H9 (cell line): ENCODE measurements at regions not wholly inside any gene's neighbourhood (a gene's known extent, or its start where the extent isn't known, plus 50 kb on each side); places are given as distances from the start of the nearest gene placed in this dataset.

Experiments used
- DNase-seq: peaks from one replicate; pipeline ENCODE4 v3.0.0-alpha.2; 2017
- H2AFZ ChIP-seq: one replicate; pipeline ENCODE4 v1.6.1; 2013; ENCODE audit warnings: mild to moderate bottlenecking, low read length, control low read depth, moderate library complexity
- H2AK5ac ChIP-seq: 2 replicates; pipeline ENCODE4 v1.6.1; 2013; ENCODE audit warnings: low read length, control low read depth, mixed read lengths; ENCODE audit not compliant: insufficient read length
- H2BK120ac ChIP-seq: one replicate; pipeline ENCODE4 v1.6.1; 2013; ENCODE audit warnings: low read depth, mild to moderate bottlenecking, low read length, control low read depth, inconsistent platforms; ENCODE audit not compliant: poor library complexity, severe bottlenecking
- H2BK12ac ChIP-seq: 2 replicates; pipeline ENCODE4 v1.6.1; 2013; ENCODE audit warnings: low read length, control low read depth, mixed read lengths, low read depth; ENCODE audit not compliant: insufficient read length
- H2BK15ac ChIP-seq: 2 replicates; pipeline ENCODE4 v1.6.1; 2013; ENCODE audit warnings: low read depth, low read length, control low read depth
- H2BK20ac ChIP-seq: one replicate; pipeline ENCODE4 v1.6.1; 2013; ENCODE audit warnings: low read depth, mild to moderate bottlenecking, low read length, control low read depth, inconsistent platforms; ENCODE audit not compliant: poor library complexity, severe bottlenecking
- H2BK5ac ChIP-seq: 2 replicates; pipeline ENCODE4 v1.6.1; 2013; ENCODE audit warnings: low read length, control low read depth, mixed read lengths; ENCODE audit not compliant: insufficient read length
- H3K14ac ChIP-seq: 2 replicates; pipeline ENCODE4 v1.6.1; 2013; ENCODE audit warnings: low read length, control low read depth; ENCODE audit not compliant: insufficient read depth
- H3K18ac ChIP-seq: 2 replicates; pipeline ENCODE4 v1.6.1; 2013; ENCODE audit warnings: low read depth, mild to moderate bottlenecking, mixed read lengths, low read length, control low read depth; ENCODE audit not compliant: insufficient read length
- H3K23ac ChIP-seq: 2 replicates; pipeline ENCODE4 v1.6.1; 2013; ENCODE audit warnings: low read length, control low read depth, mixed read lengths, low read depth; ENCODE audit not compliant: insufficient read length
- H3K23me2 ChIP-seq: 2 replicates; pipeline ENCODE4 v1.6.1; 2013; ENCODE audit warnings: low read depth, mild to moderate bottlenecking, mixed read lengths, low read length, control low read depth; ENCODE audit not compliant: insufficient read length, poor library complexity, severe bottlenecking
- H3K27ac ChIP-seq: 2 replicates; pipeline ENCODE4 v1.5.1; 2013; ENCODE audit warnings: low read length, control low read depth, mixed read lengths, low read depth; ENCODE audit not compliant: insufficient read length
- H3K27me3 ChIP-seq: 2 replicates; pipeline ENCODE4 v1.6.1; 2013; ENCODE audit warnings: low read length, control low read depth, inconsistent platforms; ENCODE audit not compliant: insufficient read depth
- H3K4ac ChIP-seq: 2 replicates; pipeline ENCODE4 v1.6.1; 2013; ENCODE audit warnings: low read depth, mild to moderate bottlenecking, control low read depth, inconsistent platforms, low read length, moderate library complexity
- H3K4me1 ChIP-seq: 2 replicates; pipeline ENCODE4 v1.6.1; 2013; ENCODE audit warnings: low read length, control low read depth, inconsistent platforms; ENCODE audit not compliant: insufficient read depth
- H3K4me2 ChIP-seq: 2 replicates; pipeline ENCODE4 v1.6.1; 2013; ENCODE audit warnings: low read length, control low read depth, mixed read lengths; ENCODE audit not compliant: insufficient read length, insufficient read depth
- H3K56ac ChIP-seq: 2 replicates; pipeline ENCODE4 v1.6.1; 2013; ENCODE audit warnings: low read depth, mild to moderate bottlenecking, mixed read lengths, low read length, control low read depth; ENCODE audit not compliant: insufficient read length
- H3K79me1 ChIP-seq: 2 replicates; pipeline ENCODE4 v1.6.1; 2013; ENCODE audit warnings: low read depth, mild to moderate bottlenecking, moderate library complexity, low read length, control low read depth, inconsistent platforms; ENCODE audit not compliant: insufficient read depth, poor library complexity, severe bottlenecking
- H3K79me2 ChIP-seq: 2 replicates; pipeline ENCODE4 v1.6.1; 2013; ENCODE audit warnings: low read length, control low read depth, inconsistent platforms; ENCODE audit not compliant: insufficient read depth
- H3K9ac ChIP-seq: 2 replicates; pipeline ENCODE4 v1.6.1; 2013; ENCODE audit warnings: low read length, control low read depth, mixed read lengths; ENCODE audit not compliant: insufficient read length; ENCODE audit errors: extremely low read depth
- H3K9me3 ChIP-seq: one replicate; pipeline ENCODE4 v1.6.1; 2013; ENCODE audit warnings: low read depth, low read length, inconsistent platforms; ENCODE audit not compliant: control insufficient read depth
- H3T11ph ChIP-seq: one replicate; pipeline ENCODE4 v1.6.1; 2013; ENCODE audit warnings: mild to moderate bottlenecking, low read length, control low read depth, inconsistent platforms
- H4K20me1 ChIP-seq: one replicate; pipeline ENCODE4 v1.6.1; 2013; ENCODE audit not compliant: control insufficient read depth, insufficient read length, insufficient read depth
- H4K5ac ChIP-seq: 2 replicates; pipeline ENCODE4 v1.6.1; 2013; ENCODE audit warnings: low read depth, mild to moderate bottlenecking, mixed read lengths, low read length, control low read depth; ENCODE audit not compliant: insufficient read length
- H4K8ac ChIP-seq: replicated peaks from 2 replicates; pipeline ENCODE4 v1.6.1; 2013; ENCODE audit warnings: low read length, control low read depth, mixed read lengths, low read depth; ENCODE audit not compliant: insufficient read length
- H4K91ac ChIP-seq: 2 replicates; pipeline ENCODE4 v1.6.1; 2013; ENCODE audit warnings: low read depth, mild to moderate bottlenecking, moderate library complexity, mixed read lengths, low read length, control low read depth; ENCODE audit not compliant: insufficient read length
- H3K27ac Mint-ChIP-seq, 3 experiments: 2 replicates in 2 of 3; 3 replicates in 1 of 3; pipeline ENCODE4 v1.8.0; 2020 to 2021; ENCODE audit warnings: mixed read lengths in 3 of 3, mild to moderate bottlenecking in 1 of 3, moderate library complexity in 1 of 3
- H3K27me3 Mint-ChIP-seq: 2 replicates; pipeline ENCODE4 v1.8.0; 2021; ENCODE audit warnings: low read depth, mild to moderate bottlenecking, moderate library complexity, mixed read lengths
- H3K36me3 Mint-ChIP-seq, 3 experiments: 2 replicates in 2 of 3; 3 replicates in 1 of 3; pipeline ENCODE4 v1.8.0; 2020 to 2021; ENCODE audit warnings: low read depth in 3 of 3, mixed read lengths in 3 of 3; ENCODE audit not compliant: insufficient read depth in 1 of 3
- H3K4me1 Mint-ChIP-seq, 2 experiments: 2 replicates each; pipeline ENCODE4 v1.8.0; 2020; ENCODE audit warnings: mixed read lengths in 2 of 2
- H3K4me3 Mint-ChIP-seq, 2 experiments: 2 replicates in 1 of 2; 3 replicates in 1 of 2; pipeline ENCODE4 v1.8.0; 2020 to 2021; ENCODE audit warnings: mild to moderate bottlenecking in 2 of 2, mixed read lengths in 2 of 2, moderate library complexity in 1 of 2
- H3K9me3 Mint-ChIP-seq, 2 experiments: 2 replicates in 1 of 2; 3 replicates in 1 of 2; pipeline ENCODE4 v1.8.0; 2020; ENCODE audit warnings: mild to moderate bottlenecking in 2 of 2, mixed read lengths in 2 of 2, moderate library complexity in 1 of 2
- CTCF ChIP-seq: fragments of 200-600 bp; sonication (generic); conservative IDR thresholded peaks from 3 replicates; pipeline ENCODE4 v1.8.0; 2021; ENCODE audit warnings: antibody characterized with exemption, mild to moderate bottlenecking
- WGBS: extraction: QIAGEN DNeasy Blood & Tissue Kit; methylation state at CpG from one replicate; pipeline ENCODE4 v1.1.7; 2013; ENCODE audit warnings: missing lambda C conversion rate, low lambda C conversion rate, mixed read lengths; ENCODE audit not compliant: insufficient read length; ENCODE audit errors: extremely low coverage; 5-methylcytosine and 5-hydroxymethylcytosine counted together

- H3K4me2 ChIP-seq, result no peak overlapping the region
- peaks cover 3 to 4% (median 4%) of the 10 kb centered on the region in 3 experiments; a peak in 3 of 7 replicates for H3K36me3 Mint-ChIP-seq
These were observed 69.6 kb upstream of the TAF1L start for GRCh38 chr9:32705059-32705458.

More at GRCh38 chr9:32705059-32705458, 69.6 kb upstream of the TAF1L start:
- H2BK120ac ChIP-seq, result no peak overlapping the region
- no peak overlapping the region for H2AFZ ChIP-seq
- no peak overlapping the region for H3K4ac ChIP-seq
- H3K14ac ChIP-seq, result no peak overlapping the region
- Mint-ChIP-seq H3K4me1 (no peaks in the 10 kb centered on the region), H3K27ac (no peak overlapping the region), H3K9me3 (peaks cover 9 to 76% of the 10 kb centered on the region in 2 experiments), H3K27me3 (peaks cover 4% of the 10 kb centered on the region), H3K4me3 (no peak overlapping the region)
- no peak overlapping the region for H2BK15ac ChIP-seq
- no peak overlapping the region for H4K8ac ChIP-seq
- no peaks in the 10 kb centered on the region for H3K79me2 ChIP-seq
- no peaks in the 10 kb centered on the region for H3K79me1 ChIP-seq
- no peak overlapping the region for H3K9ac ChIP-seq
- H3K23ac ChIP-seq, result no peak overlapping the region
- no peaks in the 10 kb centered on the region for H3K9me3 ChIP-seq
- H2BK12ac ChIP-seq, result no peak overlapping the region
- no peak overlapping the region for H4K5ac ChIP-seq
- no peaks in the 10 kb centered on the region for H3K4me1 ChIP-seq
- H4K20me1 ChIP-seq, result no peaks in the 10 kb centered on the region
- H4K91ac ChIP-seq, result no peak overlapping the region
- no peak overlapping the region for H2BK20ac ChIP-seq
- DNase-seq, result no peak
- H3K27ac ChIP-seq, result no peak overlapping the region
- no peak overlapping the region for H3K56ac ChIP-seq
- no peak overlapping the region for H3T11ph ChIP-seq
- no peak for TF ChIP-seq CTCF
- H2BK5ac ChIP-seq, result no peak overlapping the region
- H2AK5ac ChIP-seq, result no peak overlapping the region
- no peaks in the 10 kb centered on the region for H3K27me3 ChIP-seq
- no peak overlapping the region for H3K18ac ChIP-seq
- no peaks in the 10 kb centered on the region for H3K23me2 ChIP-seq
- WGBS, result no CpG with 5 or more reads among the region's 5 CpGs
